ENCODE measurements at regions not wholly inside any gene's neighbourhood (a gene's known extent, or its start where the extent isn't known, plus 50 kb on each side); places are given as distances from the start of the nearest gene placed in this dataset.

- H3K4me1 ChIP-seq = peaks cover 0 to 4% (median 0%) of the 10 kb centered on the region in 4 donors
- H3K27ac ChIP-seq = no peak overlapping the region
- DNase-seq = no peak
- no peak overlapping the region for H3K4me3 ChIP-seq
- peaks cover 0 to 16% (median 13%) of the 10 kb centered on the region in 3 donors for H3K9me3 ChIP-seq
- TF ChIP-seq CTCF (IDR thresholded peaks at IDR 0.05) = no peak
- no peaks in the 10 kb centered on the region for H3K27me3 ChIP-seq
- intact Hi-C loops (cut with DNase I; ENCODE audit: low total_unique reads) = no loop called here
- H3K36me3 ChIP-seq = no peaks in the 10 kb centered on the region
These were observed 228.3 kb downstream of the BUB3 start for GRCh38 chr10:123382491-123382890.

- H3K9me3 ChIP-seq = peaks cover 0 to 16% (median 13%) of the 10 kb centered on the region in 3 donors
- no peak for TF ChIP-seq CTCF (IDR thresholded peaks at IDR 0.05)
- no peak for DNase-seq
- H3K4me1 ChIP-seq = no peaks in the 10 kb centered on the region
- no peak overlapping the region for H3K27ac ChIP-seq
- H3K27me3 ChIP-seq = no peaks in the 10 kb centered on the region
- no peaks in the 10 kb centered on the region for H3K36me3 ChIP-seq
- H3K4me3 ChIP-seq = no peak overlapping the region
- intact Hi-C loops (cut with DNase I; ENCODE audit: low total_unique reads) = no loop called here
These were observed 231.4 kb downstream of the BUB3 start for GRCh38 chr10:123385508-123386080.

GRCh38 chr10:123389520-123389919 lies 235.3 kb downstream of the BUB3 start:
- Histone ChIP-seq H3K4me3 (no peak overlapping the region), H3K9me3 (peaks cover 0 to 16% (median 13%) of the 10 kb centered on the region in 3 donors)

DNA sequence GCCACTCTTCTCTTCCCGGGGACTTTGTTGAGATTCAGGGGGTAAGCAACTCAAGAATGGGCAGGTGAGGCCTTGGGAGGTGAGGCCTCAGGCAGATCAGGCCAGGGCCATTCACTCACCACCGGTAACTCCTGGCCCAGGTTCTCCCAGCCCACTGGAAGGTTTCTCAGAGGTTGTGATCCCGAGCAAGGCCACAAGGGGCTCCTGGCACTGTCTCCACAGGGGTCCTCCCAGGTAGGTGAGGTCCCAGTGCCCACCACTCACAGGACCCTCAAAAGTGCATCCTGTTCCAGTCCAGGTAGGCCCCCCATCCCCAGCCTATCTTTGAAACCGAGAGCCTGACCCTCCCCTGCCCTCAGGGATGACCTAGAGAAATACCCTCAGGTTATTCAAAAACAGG lies 236.1 kb downstream of the BUB3 start:
- no peak for DNase-seq
- Histone ChIP-seq H3K4me1 (no peaks in the 10 kb centered on the region), H3K4me3 (no peak overlapping the region), H3K9me3 (peaks cover 0 to 11% (median 7%) of the 10 kb centered on the region in 3 donors), H3K36me3 (no peaks in the 10 kb centered on the region), H3K27me3 (no peaks in the 10 kb centered on the region), H3K27ac (no peak overlapping the region)
- no peak for TF ChIP-seq CTCF (IDR thresholded peaks at IDR 0.05)
- intact Hi-C loops (cut with DNase I; ENCODE audit: low total_unique reads) = no loop called here

More at GRCh38 chr10:123389520-123389919, 235.3 kb downstream of the BUB3 start:
- no peak for DNase-seq
- Histone ChIP-seq H3K4me1 (no peaks in the 10 kb centered on the region), H3K27ac (no peak overlapping the region), H3K36me3 (no peaks in the 10 kb centered on the region), H3K27me3 (no peaks in the 10 kb centered on the region)
- no peak for TF ChIP-seq CTCF (IDR thresholded peaks at IDR 0.05)
- intact Hi-C loops (cut with DNase I; ENCODE audit: low total_unique reads) = no loop called here

GRCh38 chr10:123390874-123391273 lies 236.7 kb downstream of the BUB3 start:
- H3K9me3 ChIP-seq = peaks cover 0 to 5% (median 2%) of the 10 kb centered on the region in 3 donors
- H3K27me3 ChIP-seq = no peaks in the 10 kb centered on the region
- no peaks in the 10 kb centered on the region for H3K4me1 ChIP-seq
- no peak for DNase-seq
- TF ChIP-seq CTCF (IDR thresholded peaks at IDR 0.05) = no peak
- intact Hi-C loops (cut with DNase I; ENCODE audit: low total_unique reads) = no loop called here
- no peaks in the 10 kb centered on the region for H3K36me3 ChIP-seq
- H3K4me3 ChIP-seq = no peak overlapping the region
- no peak overlapping the region for H3K27ac ChIP-seq

All from tibial artery (tissue), 4 donors.